ENCODE measurements at regions not wholly inside any gene's neighbourhood (a gene's known extent, or its start where the extent isn't known, plus 50 kb on each side); places are given as distances from the start of the nearest gene placed in this dataset.

- no peak for TF ChIP-seq CTCF (IDR thresholded peaks at IDR 0.05; ENCODE audit: low read length, missing control alignments)
- no peak for DNase-seq (ENCODE audit: low read depth)
- no peak overlapping the region for H3K4me3 ChIP-seq (replicated peaks; ENCODE audit: low read depth, low read length)
Measured at GRCh38 chr5:128002425-128002824, 81.1 kb upstream of the SLC12A2 start.

- DNase-seq (ENCODE audit: low read depth) = no peak
Measured at GRCh38 chr5:128007939-128008338, 75.6 kb upstream of the SLC12A2 start.

GRCh38 chr5:128009403-128009802 lies 74.2 kb upstream of the SLC12A2 start:
- H3K4me3 ChIP-seq (replicated peaks; ENCODE audit: low read depth, low read length) = no peak overlapping the region
- no peak for TF ChIP-seq CTCF (IDR thresholded peaks at IDR 0.05; ENCODE audit: low read length, missing control alignments)
- no peak for DNase-seq (ENCODE audit: low read depth)

More at GRCh38 chr5:128007939-128008338, 75.6 kb upstream of the SLC12A2 start:
- no peak for TF ChIP-seq CTCF (IDR thresholded peaks at IDR 0.05; ENCODE audit: low read length, missing control alignments)
- H3K4me3 ChIP-seq (replicated peaks; ENCODE audit: low read depth, low read length) = no peak overlapping the region

GRCh38 chr5:128011339-128011738 lies 72.2 kb upstream of the SLC12A2 start:
- no peak overlapping the region for H3K4me3 ChIP-seq (replicated peaks; ENCODE audit: low read depth, low read length)
- DNase-seq (ENCODE audit: low read depth) = no peak

GRCh38 chr5:128014578-128014977 lies 69.0 kb upstream of the SLC12A2 start:
- no peak for TF ChIP-seq CTCF (IDR thresholded peaks at IDR 0.05; ENCODE audit: low read length, missing control alignments)
- no peak overlapping the region for H3K4me3 ChIP-seq (replicated peaks; ENCODE audit: low read depth, low read length)
- peak; percentile 11 for DNase-seq (ENCODE audit: low read depth)

More at GRCh38 chr5:128011339-128011738, 72.2 kb upstream of the SLC12A2 start:
- TF ChIP-seq CTCF (IDR thresholded peaks at IDR 0.05; ENCODE audit: low read length, missing control alignments) = no peak

- no peak overlapping the region for H3K4me3 ChIP-seq (replicated peaks; ENCODE audit: low read depth, low read length)
- no peak for DNase-seq (ENCODE audit: low read depth)
- no peak for TF ChIP-seq CTCF (IDR thresholded peaks at IDR 0.05; ENCODE audit: low read length, missing control alignments)
Measured at GRCh38 chr5:128015478-128015877, 68.1 kb upstream of the SLC12A2 start.

- H3K4me3 ChIP-seq (replicated peaks; ENCODE audit: low read depth, low read length) = no peak overlapping the region
- TF ChIP-seq CTCF (IDR thresholded peaks at IDR 0.05; ENCODE audit: low read length, missing control alignments) = no peak
- DNase-seq (ENCODE audit: low read depth) = no peak
Measured at GRCh38 chr5:128015978-128016377, 67.6 kb upstream of the SLC12A2 start.

Measured in fibroblast of pulmonary artery (primary cell).